Neural cell (in vitro differentiated cells): ENCODE measurements at regions not wholly inside any gene's neighbourhood (a gene's known extent, or its start where the extent isn't known, plus 50 kb on each side); places are given as distances from the start of the nearest gene placed in this dataset.

ENCODE experiments used
- EP300 ChIP-seq: fragments of 450-650 bp; conservative IDR thresholded peaks from 2 replicates; pipeline ENCODE4 v1.6.1; 2014; ENCODE audit warnings: antibody characterized with exemption, mild to moderate bottlenecking, moderate library complexity; ENCODE audit not compliant: poor library complexity, severe bottlenecking
- POLR2AphosphoS5 ChIP-seq: IDR thresholded peaks from 2 replicates; pipeline ENCODE4 v1.6.1; 2012
- TAF1 ChIP-seq: IDR thresholded peaks from 2 replicates; pipeline ENCODE4 v1.6.1; 2012; ENCODE audit warnings: low read depth
- TF ChIP-seq, protein P1 (sequence below): fragments of 450-650 bp; IDR thresholded peaks from 2 replicates; pipeline ENCODE4 v1.5.1; 2014; ENCODE audit warnings: antibody characterized with exemption, mild to moderate bottlenecking, moderate library complexity; ENCODE audit not compliant: poor library complexity, severe bottlenecking

DNA sequence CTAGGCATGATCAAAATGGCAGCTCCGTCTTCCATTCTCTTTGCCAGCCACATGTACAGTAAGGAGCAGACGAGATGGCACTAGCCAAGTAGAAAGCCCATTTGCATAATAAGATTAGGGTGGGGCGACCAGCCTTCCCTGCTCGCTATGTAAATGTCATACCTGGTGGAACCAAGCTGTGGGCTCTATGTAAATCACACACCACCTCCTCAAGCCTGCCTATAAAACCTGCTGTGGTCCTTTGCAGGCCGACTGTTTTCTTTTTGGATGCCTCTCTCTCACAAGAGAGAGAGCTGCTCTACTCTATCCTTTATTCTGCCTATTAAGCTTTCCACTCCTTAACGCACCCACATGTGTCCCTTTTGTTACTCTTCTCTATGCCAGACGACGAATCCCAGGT is 1472.7 kb downstream of the ARAP2 start:
- TF ChIP-seq TAF1 = no peak
- TF ChIP-seq POLR2AphosphoS5 = no peak
- TF ChIP-seq, protein P1, sequence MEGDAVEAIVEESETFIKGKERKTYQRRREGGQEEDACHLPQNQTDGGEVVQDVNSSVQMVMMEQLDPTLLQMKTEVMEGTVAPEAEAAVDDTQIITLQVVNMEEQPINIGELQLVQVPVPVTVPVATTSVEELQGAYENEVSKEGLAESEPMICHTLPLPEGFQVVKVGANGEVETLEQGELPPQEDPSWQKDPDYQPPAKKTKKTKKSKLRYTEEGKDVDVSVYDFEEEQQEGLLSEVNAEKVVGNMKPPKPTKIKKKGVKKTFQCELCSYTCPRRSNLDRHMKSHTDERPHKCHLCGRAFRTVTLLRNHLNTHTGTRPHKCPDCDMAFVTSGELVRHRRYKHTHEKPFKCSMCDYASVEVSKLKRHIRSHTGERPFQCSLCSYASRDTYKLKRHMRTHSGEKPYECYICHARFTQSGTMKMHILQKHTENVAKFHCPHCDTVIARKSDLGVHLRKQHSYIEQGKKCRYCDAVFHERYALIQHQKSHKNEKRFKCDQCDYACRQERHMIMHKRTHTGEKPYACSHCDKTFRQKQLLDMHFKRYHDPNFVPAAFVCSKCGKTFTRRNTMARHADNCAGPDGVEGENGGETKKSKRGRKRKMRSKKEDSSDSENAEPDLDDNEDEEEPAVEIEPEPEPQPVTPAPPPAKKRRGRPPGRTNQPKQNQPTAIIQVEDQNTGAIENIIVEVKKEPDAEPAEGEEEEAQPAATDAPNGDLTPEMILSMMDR = no peak
- no peak for TF ChIP-seq EP300
